Frontal cortex (tissue), 3 donors: ENCODE measurements at regions not wholly inside any gene's neighbourhood (a gene's known extent, or its start where the extent isn't known, plus 50 kb on each side); places are given as distances from the start of the nearest gene placed in this dataset.

ENCODE experiments used
- DNase-seq, 2 donors: peaks; one replicate each; pipeline ENCODE4 v3.0.0; 2012; ENCODE audit warnings: low spot score in 2 of 2
- FAIRE-seq: peaks from 2 replicates; lab custom pipeline; 2012; peaks lifted over from hg19 to GRCh38; lab: Jason Lieb, UNC
- donor health status: control.
- donor health status: control.
- donor health status: control.

- DNase-seq (no peak), FAIRE-seq (no peak)
Measured at GRCh38 chr6:26149240-26149639, 62.0 kb downstream of the HFE start.

GRCh38 chr6:26152226-26153101 lies 65.2 kb downstream of the HFE start:
- DNase-seq (no peak), FAIRE-seq (no peak)

GRCh38 chr6:26155061-26155930 lies 68.1 kb downstream of the HFE start:
- peak; percentile 26 to 30 for DNase-seq

GRCh38 chr6:26156105-26156849 lies 69.0 kb downstream of the HFE start:
- DNase-seq (peak; percentile 75 to 83), FAIRE-seq (no peak)

More at GRCh38 chr6:26155061-26155930, 68.1 kb downstream of the HFE start:
- FAIRE-seq: no peak

GRCh38 chr6:26156850-26157250 lies 69.6 kb downstream of the HFE start:
- FAIRE-seq (no peak), DNase-seq (no peak)

- DNase-seq (peak; percentile 26 to 86), FAIRE-seq (peak; percentile 98)
Measured at GRCh38 chr6:26157251-26158075, 70.2 kb downstream of the HFE start.

- peak in 1 of 2 donors; percentile 82 for DNase-seq
- FAIRE-seq: no peak
Measured at GRCh38 chr6:26158076-26158580, 70.9 kb downstream of the HFE start.

GRCh38 chr6:26158581-26159356 lies 71.5 kb downstream of the HFE start:
- DNase-seq (no peak), FAIRE-seq (no peak)

- no peak for DNase-seq
- no peak for FAIRE-seq
Measured at GRCh38 chr6:26159357-26160273, 72.4 kb downstream of the HFE start.

GRCh38 chr6:26161322-26161721 lies 74.1 kb downstream of the HFE start:
- FAIRE-seq: no peak
- no peak for DNase-seq

GRCh38 chr6:26162399-26162798 lies 75.2 kb downstream of the HFE start:
- DNase-seq: no peak
- FAIRE-seq: no peak

GRCh38 chr6:26163427-26164119 lies 76.3 kb downstream of the HFE start:
- DNase-seq (no peak), FAIRE-seq (no peak)

- no peak for DNase-seq
Measured at GRCh38 chr6:26164120-26164505, 76.9 kb downstream of the HFE start.

GRCh38 chr6:26165261-26165790 lies 78.1 kb downstream of the HFE start:
- DNase-seq (no peak), FAIRE-seq (no peak)

More at GRCh38 chr6:26164120-26164505, 76.9 kb downstream of the HFE start:
- no peak for FAIRE-seq

- FAIRE-seq (no peak), DNase-seq (no peak)
Measured at GRCh38 chr6:26170181-26170580, 83.0 kb downstream of the HFE start.
